B cell (primary cell): ENCODE measurements at regions not wholly inside any gene's neighbourhood (a gene's known extent, or its start where the extent isn't known, plus 50 kb on each side); places are given as distances from the start of the nearest gene placed in this dataset.

Experiments used
- ATAC-seq: fragments of 200-7000 bp; cut with Tn5 transposase; one replicate; pipeline ENCODE4 v1.10.0; 2021; ENCODE audit warnings: low read depth, mild to moderate bottlenecking, moderate number of reproducible peaks, moderate library complexity
- CTCF ChIA-PET: fragments of 350-600 bp; sonication (Branson Sonifier 250); formaldehyde crosslinking; loops from one replicate; lab custom pipeline; 2021; ENCODE audit warnings: antibody characterized with exemption, inconsistent platforms; lab: Charles Lee
- POLR2A ChIA-PET: fragments of 350-600 bp; sonication (Branson Sonifier 250); formaldehyde crosslinking; loops from one replicate; lab custom pipeline; 2021; ENCODE audit warnings: antibody characterized with exemption; lab: Charles Lee
- DNase-seq: peaks from one replicate; pipeline ENCODE4 v3.0.0; 2013
- H2AFZ ChIP-seq: 2 replicates; pipeline ENCODE4 v1.6.1; 2012; ENCODE audit warnings: mild to moderate bottlenecking, low read depth, low read length; ENCODE audit not compliant: insufficient read depth, poor library complexity, severe bottlenecking
- H3K27ac ChIP-seq, 2 donors: 1 replicate in 1 of 2; 2 replicates in 1 of 2; pipeline ENCODE4 v1.5.1; 2012 to 2013; ENCODE audit warnings: low read length in 2 of 2, mild to moderate bottlenecking in 2 of 2, moderate library complexity in 1 of 2
- H3K27me3 ChIP-seq, 4 experiments: fragments of 200-600 bp in 1 of 4; sonication (generic) in 1 of 4; replicated peaks in 1 of 4; 1 replicate in 2 of 4; 2 replicates in 2 of 4; pipeline versions ENCODE4 v1.6.1 to v1.7.0; 2013 to 2016; ENCODE audit warnings: low read length in 3 of 4, mild to moderate bottlenecking in 2 of 4, mixed read lengths in 1 of 4, moderate library complexity in 1 of 4; ENCODE audit not compliant: insufficient read depth in 4 of 4, control insufficient read depth in 3 of 4; ENCODE audit errors: control extremely low read depth in 1 of 4
- H3K36me3 ChIP-seq, 2 experiments: replicated peaks in 1 of 2; 1 replicate in 1 of 2; 2 replicates in 1 of 2; pipeline versions ENCODE4 v1.6.1 to v1.7.1; 2013; ENCODE audit warnings: low read length in 1 of 2; ENCODE audit not compliant: insufficient read depth in 2 of 2, control insufficient read depth in 1 of 2; ENCODE audit errors: control extremely low read depth in 1 of 2, extremely low read depth in 1 of 2
- H3K4me1 ChIP-seq, 2 donors: fragments of 200-600 bp in 1 of 2; sonication (generic) in 1 of 2; 1 replicate in 1 of 2; 2 replicates in 1 of 2; pipeline versions ENCODE4 v1.5.1 to v1.6.1; 2013 to 2017; ENCODE audit warnings: low read length in 2 of 2; ENCODE audit not compliant: control insufficient read depth in 2 of 2, insufficient read depth in 2 of 2
- H3K4me2 ChIP-seq: replicated peaks from 2 replicates; pipeline ENCODE3; 2012; ENCODE audit warnings: mild to moderate bottlenecking, low read depth, low read length; ENCODE audit not compliant: poor library complexity, severe bottlenecking
- H3K4me3 ChIP-seq, 5 experiments: fragments of 200-600 bp in 1 of 5; sonication (generic) in 1 of 5; 1 replicate in 3 of 5; 2 replicates in 2 of 5; pipeline versions ENCODE4 v1.5.1 to v1.7.0; 2011 to 2016; ENCODE audit warnings: low read length in 4 of 5, mild to moderate bottlenecking in 4 of 5, low read depth in 2 of 5, control low read depth in 1 of 5, moderate library complexity in 1 of 5; ENCODE audit not compliant: insufficient read depth in 1 of 5; ENCODE audit errors: control extremely low read depth in 1 of 5, extremely low read depth in 1 of 5
- H3K79me2 ChIP-seq: fragments of 200-600 bp; sonication (generic); one replicate; pipeline ENCODE4 v1.6.0; 2016; ENCODE audit warnings: low read length; ENCODE audit not compliant: control insufficient read depth, insufficient read depth
- H3K9ac ChIP-seq: fragments of 200-600 bp; sonication (generic); 2 replicates; pipeline ENCODE4 v1.6.1; 2017; ENCODE audit warnings: mild to moderate bottlenecking, low read length, moderate library complexity
- H3K9me3 ChIP-seq, 3 donors: one replicate each; pipeline versions ENCODE4 v1.6.1 to v1.7.1; 2013; ENCODE audit warnings: low read length in 2 of 3; ENCODE audit not compliant: control insufficient read depth in 2 of 3, insufficient read depth in 1 of 3; ENCODE audit errors: control extremely low read depth in 1 of 3
- H4K20me1 ChIP-seq: 2 replicates; pipeline ENCODE4 v1.6.0; 2012; ENCODE audit warnings: mild to moderate bottlenecking, low read length; ENCODE audit not compliant: insufficient read depth, control insufficient read depth, poor library complexity, severe bottlenecking
- H3K27ac Mint-ChIP-seq: one replicate; pipeline ENCODE4 v1.8.0; 2021; ENCODE audit warnings: mixed read lengths
- H3K27me3 Mint-ChIP-seq: one replicate; pipeline ENCODE4 v1.8.0; 2021; ENCODE audit warnings: mixed read lengths
- H3K4me1 Mint-ChIP-seq: one replicate; pipeline ENCODE4 v1.8.0; 2021; ENCODE audit warnings: mixed read lengths
- H3K4me3 Mint-ChIP-seq: one replicate; pipeline ENCODE4 v1.8.0; 2021; ENCODE audit warnings: mixed read lengths
- H3K9me3 Mint-ChIP-seq: one replicate; pipeline ENCODE4 v1.8.0; 2022; ENCODE audit warnings: mixed read lengths; ENCODE audit not compliant: insufficient read depth
- EZH2 ChIP-seq: IDR thresholded peaks from 2 replicates; pipeline ENCODE4 v1.6.1; 2012; ENCODE audit warnings: borderline replicate concordance, low read depth, mild to moderate bottlenecking, moderate library complexity, low read length; ENCODE audit not compliant: insufficient read depth, poor library complexity, severe bottlenecking
- WGBS: methylation state at CpG from one replicate; pipeline ENCODE4 v1.1.5; 2013; ENCODE audit warnings: missing lambda C conversion rate; ENCODE audit not compliant: insufficient coverage; 5-methylcytosine and 5-hydroxymethylcytosine counted together
- intact Hi-C: fragments of 100-400 bp; cut with micrococcal nuclease; formaldehyde crosslinking; loops from one replicate; pipeline ENCODE4 v1.10.0; 2022
- TF ChIP-seq, protein P1 (sequence below): fragments of 200-600 bp; IDR thresholded peaks from one replicate; pipeline ENCODE4 v1.8.0; 2022; ENCODE audit warnings: antibody characterized with exemption, mild to moderate bottlenecking

DNA sequence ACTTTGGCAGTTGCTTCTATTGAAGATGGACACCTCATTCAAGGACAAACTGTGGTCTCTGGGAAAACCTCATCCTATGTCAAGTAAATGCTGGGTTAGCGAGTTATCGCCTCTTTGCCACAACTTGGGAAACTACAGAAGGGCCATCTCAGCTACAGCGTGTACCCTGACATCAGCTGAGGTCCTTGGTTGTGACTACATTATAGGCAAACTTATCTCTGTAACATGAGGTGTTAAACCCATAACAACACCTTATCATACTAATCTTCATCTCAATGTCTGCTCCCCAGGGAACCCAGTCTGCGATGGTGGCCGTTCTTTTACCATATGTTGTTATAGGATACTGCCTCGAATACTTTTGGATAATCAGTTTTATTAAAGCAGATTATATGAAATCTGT, 1862.7 kb downstream of the STIM2 start:
- intact Hi-C loops: no loop called here
- Mint-ChIP-seq H3K4me3 (no peak overlapping the region), H3K27ac (no peak overlapping the region), H3K4me1 (no peaks in the 10 kb centered on the region), H3K9me3 (peaks cover 6% of the 10 kb centered on the region), H3K27me3 (no peaks in the 10 kb centered on the region)
- Histone ChIP-seq H3K9ac (no peak overlapping the region), H2AFZ (no peak overlapping the region), H3K4me1 (no peaks in the 10 kb centered on the region), H3K27ac (no peak overlapping the region), H3K79me2 (no peaks in the 10 kb centered on the region), H3K4me3 (no peak overlapping the region), H4K20me1 (no peaks in the 10 kb centered on the region), H3K9me3 (no peaks in the 10 kb centered on the region), H3K4me2 (no peak overlapping the region), H3K36me3 (no peaks in the 10 kb centered on the region), H3K27me3 (no peaks in the 10 kb centered on the region)
- ChIA-PET POLR2A (no interaction called here), CTCF (no interaction called here)
- 100% methylated on average over 2 of the region's 6 CpGs for WGBS
- TF ChIP-seq, protein P1, sequence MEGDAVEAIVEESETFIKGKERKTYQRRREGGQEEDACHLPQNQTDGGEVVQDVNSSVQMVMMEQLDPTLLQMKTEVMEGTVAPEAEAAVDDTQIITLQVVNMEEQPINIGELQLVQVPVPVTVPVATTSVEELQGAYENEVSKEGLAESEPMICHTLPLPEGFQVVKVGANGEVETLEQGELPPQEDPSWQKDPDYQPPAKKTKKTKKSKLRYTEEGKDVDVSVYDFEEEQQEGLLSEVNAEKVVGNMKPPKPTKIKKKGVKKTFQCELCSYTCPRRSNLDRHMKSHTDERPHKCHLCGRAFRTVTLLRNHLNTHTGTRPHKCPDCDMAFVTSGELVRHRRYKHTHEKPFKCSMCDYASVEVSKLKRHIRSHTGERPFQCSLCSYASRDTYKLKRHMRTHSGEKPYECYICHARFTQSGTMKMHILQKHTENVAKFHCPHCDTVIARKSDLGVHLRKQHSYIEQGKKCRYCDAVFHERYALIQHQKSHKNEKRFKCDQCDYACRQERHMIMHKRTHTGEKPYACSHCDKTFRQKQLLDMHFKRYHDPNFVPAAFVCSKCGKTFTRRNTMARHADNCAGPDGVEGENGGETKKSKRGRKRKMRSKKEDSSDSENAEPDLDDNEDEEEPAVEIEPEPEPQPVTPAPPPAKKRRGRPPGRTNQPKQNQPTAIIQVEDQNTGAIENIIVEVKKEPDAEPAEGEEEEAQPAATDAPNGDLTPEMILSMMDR: no peak
- no peak for TF ChIP-seq EZH2
- no peak for DNase-seq
- ATAC-seq: no peak

DNA sequence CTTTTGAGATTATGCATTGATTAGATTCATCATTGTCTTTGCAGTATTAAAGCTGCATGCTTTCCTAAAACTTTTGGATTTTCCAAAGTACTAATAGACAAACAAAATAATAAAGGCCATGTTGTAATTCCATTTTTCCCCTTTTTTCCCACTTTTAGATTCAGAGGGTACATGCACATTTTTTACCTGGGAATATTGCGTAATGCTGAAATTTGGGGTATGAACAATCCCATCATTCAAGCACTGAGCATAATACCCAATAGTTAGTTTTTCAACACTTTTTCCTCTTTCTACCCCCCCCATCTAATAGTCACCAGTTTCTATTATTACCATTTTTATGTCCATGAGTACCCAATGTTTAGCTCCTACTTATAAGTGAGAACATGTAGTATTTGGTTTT, 1863.6 kb downstream of the STIM2 start:
- WGBS: no CpG with 5 or more reads among the region's 1 CpG
- ATAC-seq: no peak
- TF ChIP-seq, protein P1: no peak
- no peak for TF ChIP-seq EZH2
- no peaks in the 10 kb centered on the region for H3K4me1 Mint-ChIP-seq
- intact Hi-C loops: no loop called here
- Histone ChIP-seq H3K9me3 (no peaks in the 10 kb centered on the region), H3K79me2 (no peaks in the 10 kb centered on the region), H4K20me1 (no peaks in the 10 kb centered on the region), H3K27me3 (no peaks in the 10 kb centered on the region), H3K9ac (no peak overlapping the region), H3K36me3 (no peaks in the 10 kb centered on the region), H3K4me2 (no peak overlapping the region), H2AFZ (no peak overlapping the region), H3K27ac (no peak overlapping the region), H3K4me1 (no peaks in the 10 kb centered on the region), H3K4me3 (no peak overlapping the region)
- ChIA-PET POLR2A (no interaction called here), CTCF (no interaction called here)
- H3K4me3 Mint-ChIP-seq: no peak overlapping the region
- DNase-seq: no peak
- H3K27me3 Mint-ChIP-seq: no peaks in the 10 kb centered on the region
- H3K27ac Mint-ChIP-seq: no peak overlapping the region
- H3K9me3 Mint-ChIP-seq: peaks cover 9% of the 10 kb centered on the region
